Large intestine (tissue), 3 donors: ENCODE measurements at regions not wholly inside any gene's neighbourhood (a gene's known extent, or its start where the extent isn't known, plus 50 kb on each side); places are given as distances from the start of the nearest gene placed in this dataset.

Experiments used
- DNase-seq, 2 donors: peaks; one replicate each; pipeline versions ENCODE4 v3.0.0 to v3.0.0-alpha.2; 2013
- H3K27ac ChIP-seq: one replicate; pipeline ENCODE4 v1.5.1; 2013; ENCODE audit warnings: low read length
- H3K27me3 ChIP-seq: 2 replicates; pipeline ENCODE4 v1.6.1; 2013; ENCODE audit warnings: low read length; ENCODE audit not compliant: control insufficient read depth, insufficient read depth
- H3K36me3 ChIP-seq: 2 replicates; pipeline ENCODE4 v1.6.1; 2013; ENCODE audit warnings: low read length; ENCODE audit not compliant: control insufficient read depth, insufficient read depth
- H3K4me1 ChIP-seq: one replicate; pipeline ENCODE4 v1.6.1; 2013; ENCODE audit warnings: low read length; ENCODE audit not compliant: control insufficient read depth, insufficient read depth
- H3K4me3 ChIP-seq: one replicate; pipeline ENCODE4 v1.5.1; 2013; ENCODE audit warnings: low read length
- H3K9me3 ChIP-seq: one replicate; pipeline ENCODE4 v1.6.1; 2013; ENCODE audit warnings: mild to moderate bottlenecking, low read depth, low read length, moderate library complexity; ENCODE audit not compliant: control insufficient read depth
- WGBS: methylation state at CpG from one replicate; pipeline ENCODE4 v1.1.5; 2013; ENCODE audit warnings: low lambda C conversion rate; ENCODE audit not compliant: insufficient coverage; 5-methylcytosine and 5-hydroxymethylcytosine counted together

GRCh38 chr3:83302091-83302490, 1540.6 kb upstream of the GBE1 start:
- no peaks in the 10 kb centered on the region for H3K27me3 ChIP-seq
- H3K36me3 ChIP-seq: no peaks in the 10 kb centered on the region
- no peak overlapping the region for H3K4me3 ChIP-seq
- DNase-seq: no peak
- H3K4me1 ChIP-seq: no peaks in the 10 kb centered on the region
- no peaks in the 10 kb centered on the region for H3K9me3 ChIP-seq
- no peak overlapping the region for H3K27ac ChIP-seq

DNA sequence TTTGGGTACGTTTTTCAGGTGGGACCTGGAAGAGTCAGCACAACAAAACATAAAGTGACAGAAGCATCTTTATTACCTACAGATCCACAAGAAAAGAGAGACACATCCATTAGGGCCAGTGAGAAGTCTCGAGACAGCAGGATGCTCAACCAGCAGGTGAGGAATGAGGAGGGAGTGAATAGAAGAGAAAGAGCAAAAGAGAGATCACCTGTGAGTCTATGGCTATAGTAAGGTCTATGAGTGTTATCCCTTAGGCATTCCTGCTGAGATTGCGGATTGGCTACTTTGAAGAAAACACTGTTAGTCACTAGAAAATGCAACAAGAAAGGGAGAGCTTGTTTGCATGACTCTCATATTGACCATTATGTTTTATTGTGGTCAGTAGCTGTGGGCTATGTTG, 1556.2 kb upstream of the GBE1 start:
- Histone ChIP-seq H3K27ac (no peak overlapping the region), H3K9me3 (peaks cover 2% of the 10 kb centered on the region), H3K4me3 (no peak overlapping the region), H3K27me3 (no peaks in the 10 kb centered on the region), H3K36me3 (no peaks in the 10 kb centered on the region), H3K4me1 (no peaks in the 10 kb centered on the region)
- no peak for DNase-seq
- WGBS: no CpG with 5 or more reads among the region's 3 CpGs

- no peak for DNase-seq
- no peaks in the 10 kb centered on the region for H3K4me1 ChIP-seq
- H3K9me3 ChIP-seq: peaks cover 2% of the 10 kb centered on the region
- no peak overlapping the region for H3K27ac ChIP-seq
- no peaks in the 10 kb centered on the region for H3K36me3 ChIP-seq
- H3K27me3 ChIP-seq: no peaks in the 10 kb centered on the region
- H3K4me3 ChIP-seq: no peak overlapping the region
These were observed 1559.3 kb upstream of the GBE1 start for GRCh38 chr3:83320726-83321125.

- WGBS: no CpG with 5 or more reads among the region's 1 CpG
- no peak overlapping the region for H3K27ac ChIP-seq
- H3K27me3 ChIP-seq: no peaks in the 10 kb centered on the region
- peaks cover 2% of the 10 kb centered on the region for H3K9me3 ChIP-seq
- no peaks in the 10 kb centered on the region for H3K4me1 ChIP-seq
- H3K4me3 ChIP-seq: no peak overlapping the region
- DNase-seq: no peak
- no peaks in the 10 kb centered on the region for H3K36me3 ChIP-seq
These were observed 1560.0 kb upstream of the GBE1 start for GRCh38 chr3:83321457-83321856.

DNA sequence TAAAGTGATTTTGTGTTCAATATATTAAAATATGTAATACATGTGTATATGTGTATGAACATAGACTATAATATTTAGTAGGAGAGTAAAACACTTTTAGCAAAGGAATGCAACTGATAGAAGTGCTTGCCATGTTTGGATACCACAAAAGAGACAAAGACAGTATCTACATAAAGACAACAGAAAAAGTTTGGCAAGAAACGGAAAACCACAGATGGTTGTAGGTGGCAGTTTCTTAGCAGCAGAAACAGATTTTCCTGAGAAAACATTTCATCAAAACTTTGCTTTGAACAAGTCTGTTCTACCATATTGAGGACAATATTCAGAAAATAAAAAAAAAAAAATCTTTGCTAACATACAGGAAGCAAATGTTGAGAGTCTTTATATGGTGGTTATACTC, 1560.4 kb upstream of the GBE1 start:
- Histone ChIP-seq H3K4me1 (no peaks in the 10 kb centered on the region), H3K9me3 (peaks cover 2% of the 10 kb centered on the region), H3K27me3 (no peaks in the 10 kb centered on the region), H3K27ac (no peak overlapping the region), H3K4me3 (no peak overlapping the region), H3K36me3 (no peaks in the 10 kb centered on the region)
- DNase-seq: no peak
- no CpG with 5 or more reads among the region's 1 CpG for WGBS

- no peaks in the 10 kb centered on the region for H3K9me3 ChIP-seq
- H3K27me3 ChIP-seq: no peaks in the 10 kb centered on the region
- H3K4me1 ChIP-seq: no peaks in the 10 kb centered on the region
- DNase-seq: no peak
- no peak overlapping the region for H3K27ac ChIP-seq
- H3K36me3 ChIP-seq: no peaks in the 10 kb centered on the region
- no CpG with 5 or more reads among the region's 2 CpGs for WGBS
- no peak overlapping the region for H3K4me3 ChIP-seq
These were observed 1592.8 kb upstream of the GBE1 start for GRCh38 chr3:83354205-83354604.

GRCh38 chr3:83393276-83393675, 1565.5 kb upstream of the CADM2 start:
- no peaks in the 10 kb centered on the region for H3K9me3 ChIP-seq
- H3K4me1 ChIP-seq: no peaks in the 10 kb centered on the region
- DNase-seq: no peak
- no peak overlapping the region for H3K4me3 ChIP-seq
- no peaks in the 10 kb centered on the region for H3K36me3 ChIP-seq
- WGBS: no CpG with 5 or more reads among the region's 3 CpGs
- H3K27ac ChIP-seq: no peak overlapping the region
- H3K27me3 ChIP-seq: no peaks in the 10 kb centered on the region

DNA sequence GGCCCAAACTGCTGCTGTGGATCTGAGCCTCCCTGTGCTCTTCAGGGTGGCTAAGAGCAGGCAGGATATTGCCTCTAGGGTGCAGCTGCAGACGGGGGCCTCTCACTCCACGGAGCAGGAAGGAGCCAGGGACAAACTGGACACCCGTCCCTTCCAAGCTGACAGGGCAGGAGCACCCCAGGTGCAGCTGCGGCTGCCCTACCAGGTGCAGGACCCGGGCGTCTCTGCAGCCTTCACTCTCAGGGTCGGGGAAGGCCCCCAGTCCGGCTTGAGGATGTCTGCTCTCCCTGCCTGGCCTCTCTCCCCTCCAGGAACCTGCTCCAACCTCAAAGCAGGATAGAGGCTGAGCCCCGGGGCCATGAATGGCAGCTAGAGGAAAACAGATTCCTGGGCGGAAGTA, 1554.9 kb upstream of the CADM2 start:
- H3K36me3 ChIP-seq: no peaks in the 10 kb centered on the region
- peaks cover 10% of the 10 kb centered on the region for H3K9me3 ChIP-seq
- no peak overlapping the region for H3K4me3 ChIP-seq
- H3K27ac ChIP-seq: no peak overlapping the region
- no CpG with 5 or more reads among the region's 10 CpGs for WGBS
- no peaks in the 10 kb centered on the region for H3K27me3 ChIP-seq
- H3K4me1 ChIP-seq: no peaks in the 10 kb centered on the region
- DNase-seq: no peak

GRCh38 chr3:83426300-83426699, 1532.5 kb upstream of the CADM2 start:
- WGBS: no CpG with 5 or more reads among the region's 2 CpGs
- Histone ChIP-seq H3K36me3 (no peaks in the 10 kb centered on the region), H3K4me3 (no peak overlapping the region), H3K27me3 (no peaks in the 10 kb centered on the region), H3K27ac (no peak overlapping the region), H3K9me3 (no peaks in the 10 kb centered on the region), H3K4me1 (no peaks in the 10 kb centered on the region)
- DNase-seq: no peak

DNA sequence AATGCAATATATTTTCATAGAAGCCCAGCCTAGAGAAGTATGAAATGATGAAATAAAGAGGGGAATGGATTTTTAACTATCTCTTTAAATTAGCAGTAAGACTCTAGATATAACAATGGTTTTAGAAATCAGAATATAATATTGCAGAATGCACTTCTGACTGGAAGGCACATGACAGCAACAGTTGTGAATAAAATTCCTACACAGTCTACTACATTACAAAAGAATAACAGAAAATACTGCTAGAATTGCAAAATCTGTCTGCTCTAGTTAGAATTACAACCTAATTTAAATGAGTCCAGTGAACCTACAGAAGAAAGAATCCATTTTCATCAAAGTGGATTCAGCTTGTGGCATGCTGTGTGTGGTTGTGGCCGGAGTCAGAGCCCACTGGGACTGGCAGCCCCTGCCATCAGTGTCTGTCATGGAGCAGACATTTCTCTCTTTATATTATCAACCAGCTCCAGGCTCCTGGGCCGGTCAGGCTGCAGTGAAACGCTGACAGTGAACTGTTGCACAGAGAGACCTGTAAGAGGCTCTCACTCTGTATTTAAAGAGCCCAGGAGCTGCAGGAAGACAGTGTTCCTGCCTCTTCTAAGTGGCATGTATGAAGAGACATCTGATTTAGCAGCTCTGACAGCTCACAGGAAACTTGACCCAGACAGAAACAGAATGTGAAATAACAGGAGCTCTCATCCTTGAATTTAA, 1523.8 kb upstream of the CADM2 start:
- Histone ChIP-seq H3K4me1 (no peaks in the 10 kb centered on the region), H3K36me3 (no peaks in the 10 kb centered on the region), H3K27ac (no peak overlapping the region), H3K9me3 (no peaks in the 10 kb centered on the region), H3K4me3 (no peak overlapping the region), H3K27me3 (no peaks in the 10 kb centered on the region)
- WGBS: no CpG with 5 or more reads among the region's 3 CpGs
- DNase-seq: no peak

- Histone ChIP-seq H3K27me3 (no peaks in the 10 kb centered on the region), H3K4me1 (no peaks in the 10 kb centered on the region), H3K4me3 (no peak overlapping the region), H3K36me3 (no peaks in the 10 kb centered on the region), H3K9me3 (no peaks in the 10 kb centered on the region), H3K27ac (no peak overlapping the region)
- no CpG with 5 or more reads among the region's 1 CpG for WGBS
- DNase-seq: no peak
These were observed 1520.6 kb upstream of the CADM2 start for GRCh38 chr3:83438188-83438587.
